CD4-positive, alpha-beta T cell treated with Interleukin-4 for 1 hour (primary cell): ENCODE measurements at regions not wholly inside any gene's neighbourhood (a gene's known extent, or its start where the extent isn't known, plus 50 kb on each side); places are given as distances from the start of the nearest gene placed in this dataset.

ENCODE experiments used
- DNase-seq, 2 donors: peaks; one replicate each; pipeline ENCODE4 v3.0.0-alpha.2; 2020 to 2022

DNA sequence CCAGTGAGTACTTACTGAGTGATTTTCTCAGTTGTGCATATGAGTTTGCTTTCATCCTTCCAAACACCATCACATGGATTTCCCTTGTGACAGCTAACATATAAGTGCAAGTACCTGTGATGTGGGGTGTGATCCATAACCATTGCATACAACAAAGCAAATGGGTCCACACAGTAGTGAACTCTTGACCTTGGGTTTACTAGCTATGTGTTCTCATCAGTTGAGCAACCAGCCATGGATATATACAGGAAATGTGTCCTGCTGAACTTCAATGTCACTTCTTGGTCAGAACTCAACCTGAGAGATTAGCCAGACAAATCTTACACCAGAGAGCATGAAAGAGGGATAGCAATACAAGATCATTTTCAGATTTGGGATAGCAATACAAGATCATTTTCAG, 420.9 kb upstream of the KCNH7 start:
- no peak for DNase-seq

DNA sequence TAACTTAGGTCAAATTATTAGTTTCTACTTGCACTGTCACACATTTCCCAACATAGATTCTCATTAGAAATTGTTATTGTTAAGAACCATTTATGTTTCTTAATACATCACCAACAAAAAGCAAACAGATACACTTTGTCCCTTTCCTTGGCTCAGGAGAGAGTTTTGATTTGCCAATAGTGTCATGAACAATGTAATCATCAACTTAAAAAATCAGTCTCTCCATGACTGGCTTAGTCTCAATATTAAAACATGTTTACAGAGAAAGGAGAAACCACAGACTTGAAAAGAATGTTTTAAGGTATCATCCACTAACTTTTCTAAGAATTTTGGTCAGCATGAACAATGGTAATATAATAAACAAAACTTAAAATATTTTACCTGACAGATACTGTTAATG, 416.5 kb upstream of the KCNH7 start:
- DNase-seq: no peak

DNA sequence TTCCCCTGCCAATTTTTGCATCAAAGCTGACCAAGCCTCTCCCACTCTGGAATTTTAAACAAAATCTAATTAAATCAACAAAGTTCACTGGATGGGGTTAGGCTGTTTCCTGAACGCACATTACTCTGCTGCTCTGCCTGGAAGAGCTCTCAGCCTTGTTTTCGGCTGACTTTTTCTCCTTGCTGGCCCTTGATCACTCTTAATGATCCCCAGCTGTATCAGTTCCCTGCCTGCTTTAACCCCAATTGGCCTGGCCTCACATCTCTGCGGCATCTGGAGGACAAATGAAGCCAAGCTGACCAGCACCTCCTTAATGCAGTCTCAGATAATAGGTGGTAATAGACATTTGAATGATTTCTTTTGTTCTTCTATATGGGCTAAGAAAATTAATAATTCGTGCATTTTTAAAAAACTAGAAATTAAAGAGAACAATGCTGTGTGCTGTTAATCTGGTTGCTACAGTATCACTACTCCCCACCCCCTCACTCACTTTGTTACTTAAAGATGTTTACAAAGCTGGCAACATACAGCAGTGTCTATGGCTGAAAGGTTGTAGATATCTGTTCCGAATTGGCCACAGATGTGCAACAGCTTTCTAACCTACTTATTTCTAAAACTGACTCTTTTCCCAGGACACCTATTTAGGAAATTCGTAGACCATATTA, 415.2 kb upstream of the KCNH7 start:
- DNase-seq: no peak

DNA sequence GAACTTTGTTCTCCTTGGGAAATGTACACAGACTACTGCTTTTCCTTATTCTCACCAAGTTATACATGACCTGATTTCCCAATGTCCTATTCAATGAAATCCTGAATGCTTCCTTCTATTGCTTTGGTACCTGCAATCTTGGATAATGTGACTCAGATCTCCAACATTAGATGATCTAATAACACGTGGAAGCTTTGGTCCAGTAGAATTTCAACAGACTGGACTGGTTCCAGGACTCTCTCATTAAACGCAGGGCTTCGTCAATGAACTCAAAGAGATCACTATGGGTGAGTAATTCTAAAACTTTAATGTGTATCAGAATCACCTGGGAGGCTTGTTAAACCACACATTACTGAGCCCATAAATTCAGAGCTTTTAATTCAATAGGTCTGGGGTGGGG, 413.6 kb upstream of the KCNH7 start:
- no peak for DNase-seq

DNA sequence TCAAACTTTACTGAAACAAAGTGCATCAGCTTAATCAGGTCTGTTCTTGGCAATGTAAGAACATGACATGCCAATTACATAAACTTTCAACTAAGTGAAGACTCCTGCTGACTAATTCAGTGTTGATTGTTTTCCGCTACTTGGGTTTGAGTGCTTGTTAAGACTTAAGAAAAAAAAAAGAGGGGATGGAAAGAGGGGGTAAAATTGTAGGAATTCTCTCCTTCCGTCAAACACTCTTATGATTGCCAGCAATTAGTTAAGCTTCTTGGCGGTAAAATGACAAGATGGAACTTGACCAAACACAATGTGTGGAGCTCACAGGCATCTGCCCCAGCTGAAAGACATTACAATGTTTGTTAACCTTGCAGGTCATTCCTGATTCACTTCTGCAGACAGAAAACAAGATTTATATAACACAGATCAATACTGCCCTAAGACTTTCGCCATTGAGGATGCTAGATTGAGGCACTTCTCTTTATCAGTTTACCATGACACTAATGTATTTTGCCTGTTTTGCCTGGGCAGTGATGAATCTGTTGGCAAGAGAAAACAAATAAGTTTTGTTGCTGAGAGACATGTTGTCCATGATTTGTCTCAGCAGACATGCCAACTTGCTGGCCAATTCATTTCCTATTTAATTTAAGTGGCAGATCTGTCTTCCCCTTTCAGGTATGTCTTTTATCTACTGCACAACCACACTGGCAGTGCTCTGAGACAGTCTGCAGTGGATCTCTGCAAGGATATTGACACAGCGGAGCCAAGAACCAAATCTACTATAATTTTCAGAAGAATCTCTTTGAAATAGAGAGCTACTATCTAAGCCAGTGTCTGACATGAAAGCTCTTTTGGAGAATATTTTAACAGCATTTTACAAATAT, 410.0 kb upstream of the KCNH7 start:
- no peak for DNase-seq

DNA sequence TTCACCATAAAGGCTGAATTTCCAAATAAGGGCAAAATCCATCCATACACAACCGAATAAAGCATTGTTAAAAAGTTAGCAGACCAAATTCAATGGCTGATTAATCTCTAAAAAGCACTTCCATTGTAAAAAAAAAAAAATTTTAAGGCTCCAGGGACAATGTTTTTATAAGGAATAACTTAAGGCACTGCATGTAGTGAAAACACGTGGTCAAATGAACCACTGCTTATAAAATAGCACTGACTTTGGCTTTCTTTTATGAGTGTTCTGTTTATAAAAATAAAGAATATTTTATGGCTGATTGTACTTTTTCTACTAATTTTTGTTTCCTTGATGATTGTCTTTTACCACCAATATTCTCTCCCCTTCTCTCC, 409.3 kb upstream of the KCNH7 start:
- no peak for DNase-seq

DNA sequence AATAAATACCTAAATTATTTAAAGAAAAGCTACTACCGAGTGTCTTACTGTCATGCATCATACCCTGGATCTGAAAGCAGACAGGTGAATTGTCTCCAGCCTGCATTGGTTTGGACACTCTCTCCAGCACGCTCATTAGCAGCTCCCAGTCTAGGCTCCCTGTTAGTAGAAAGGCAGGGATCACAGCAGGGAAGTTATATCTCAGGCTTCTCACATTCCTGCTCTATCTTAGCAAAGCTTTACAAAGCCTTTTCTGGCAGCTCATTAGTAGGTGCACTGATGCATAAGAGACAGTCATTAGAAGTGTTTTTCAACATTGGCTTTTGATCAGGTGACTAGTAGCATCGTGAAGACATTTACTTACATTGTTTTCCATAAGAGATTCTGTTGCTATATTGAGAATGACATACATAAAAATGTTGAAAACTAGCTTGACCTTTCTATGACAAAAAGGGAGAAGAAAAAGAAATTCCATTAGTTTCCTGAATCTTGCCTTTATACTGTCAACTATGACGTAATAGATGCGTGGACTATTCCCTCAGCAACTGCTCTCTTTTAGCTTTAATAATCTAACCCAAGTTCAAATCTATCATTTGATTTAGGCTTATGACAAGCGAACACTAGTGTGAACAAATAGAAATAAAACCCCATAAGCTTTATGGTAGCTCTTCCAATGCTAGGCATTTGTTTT, 408.7 kb upstream of the KCNH7 start:
- no peak for DNase-seq

DNA sequence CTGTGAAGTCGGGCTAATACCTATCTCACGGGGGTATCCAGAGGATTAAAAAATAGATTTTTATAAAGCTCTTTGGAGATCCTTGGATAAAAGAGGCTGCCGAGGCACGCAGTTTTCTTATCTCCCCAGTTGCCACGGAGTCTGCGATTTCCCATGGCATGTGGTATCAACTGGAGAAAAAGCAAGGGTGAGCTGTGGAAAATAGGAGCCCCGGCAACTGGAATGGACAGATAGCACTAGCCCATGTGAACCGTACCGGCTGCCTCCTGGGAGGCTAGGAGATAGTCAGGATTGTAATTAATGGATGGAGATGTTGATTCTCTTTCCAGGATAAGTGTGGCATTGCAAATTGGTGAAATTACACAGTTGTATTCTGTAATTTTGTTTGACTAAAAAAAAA, 407.6 kb upstream of the KCNH7 start:
- DNase-seq: no peak

DNA sequence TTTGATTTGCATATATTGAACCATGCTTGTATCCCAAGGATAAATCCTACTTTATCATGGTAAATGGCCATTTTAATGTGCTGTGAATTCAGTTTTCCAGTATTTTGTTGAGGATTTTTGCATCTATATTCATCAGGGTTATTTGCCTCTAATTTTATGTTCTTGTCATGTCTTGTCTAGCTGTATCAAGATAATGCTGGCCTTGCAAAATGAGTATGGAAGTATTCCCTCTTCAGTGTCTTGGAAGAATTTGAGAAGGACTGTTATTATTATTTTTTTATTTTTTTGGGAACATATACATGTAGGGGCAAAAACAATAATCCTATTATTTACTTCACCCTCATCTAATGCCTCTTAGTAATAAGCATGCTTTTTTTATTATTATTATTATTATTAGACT, 398.0 kb upstream of the KCNH7 start:
- no peak for DNase-seq

DNA sequence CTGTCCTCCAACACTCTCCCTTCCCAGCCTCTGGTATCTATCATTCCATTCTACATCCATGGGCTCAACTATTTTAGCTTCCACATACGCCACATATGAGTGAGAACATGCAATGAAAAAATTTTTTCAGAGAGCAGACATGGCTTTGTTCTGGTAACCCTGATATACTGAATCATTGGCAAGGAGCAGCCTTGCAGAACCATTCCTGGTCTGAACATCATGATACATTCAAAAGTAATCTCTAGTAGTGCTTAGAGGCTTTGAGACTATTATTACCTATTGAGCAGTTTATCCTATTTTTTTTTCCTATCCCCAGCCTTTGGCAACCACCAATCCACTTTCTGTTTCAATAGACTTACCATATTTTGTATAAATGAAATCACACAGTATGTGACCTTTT, 393.1 kb upstream of the KCNH7 start:
- no peak for DNase-seq

DNA sequence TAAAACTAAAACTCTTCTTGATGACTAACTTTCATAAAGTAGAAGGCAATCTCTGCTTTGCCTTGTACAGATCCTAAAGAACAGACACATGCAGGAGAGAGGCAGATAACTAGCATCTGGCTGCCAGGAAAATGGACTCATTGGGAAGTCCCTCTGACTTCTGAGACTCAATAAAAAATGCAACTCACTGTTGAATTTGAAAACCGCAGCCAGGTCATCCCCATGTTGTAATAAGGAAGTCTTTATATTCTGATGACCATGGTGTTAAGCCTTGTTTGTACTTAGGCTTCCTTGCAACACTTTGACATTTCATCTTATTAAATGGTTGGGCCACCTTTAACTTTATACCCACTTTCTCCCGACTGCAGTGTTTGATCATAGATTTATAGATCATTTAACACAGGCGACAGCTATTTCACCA, 375.1 kb upstream of the KCNH7 start:
- no peak for DNase-seq

DNA sequence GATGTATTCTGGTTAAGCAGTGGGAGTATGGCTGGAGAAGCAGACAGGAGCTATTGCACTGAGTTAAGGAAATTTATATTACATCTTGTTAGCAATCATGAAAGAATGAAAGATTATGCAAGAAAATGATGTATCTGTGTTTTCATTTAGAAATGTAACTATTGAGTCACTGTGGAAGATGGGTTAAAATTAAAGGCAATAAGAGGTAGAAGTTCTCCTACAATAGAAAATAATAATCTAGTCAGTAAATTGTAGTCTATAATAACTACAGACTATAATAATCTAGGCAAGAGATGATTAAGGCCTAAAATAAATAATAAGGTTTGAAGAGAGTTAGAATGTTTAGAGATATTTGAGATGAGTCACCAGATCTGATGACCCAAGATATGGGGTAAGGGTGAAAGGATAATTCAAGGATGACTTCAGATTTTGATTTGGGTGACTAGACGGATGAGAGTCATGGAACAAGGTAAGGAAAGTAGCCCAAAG, 371.9 kb upstream of the KCNH7 start:
- no peak for DNase-seq

DNA sequence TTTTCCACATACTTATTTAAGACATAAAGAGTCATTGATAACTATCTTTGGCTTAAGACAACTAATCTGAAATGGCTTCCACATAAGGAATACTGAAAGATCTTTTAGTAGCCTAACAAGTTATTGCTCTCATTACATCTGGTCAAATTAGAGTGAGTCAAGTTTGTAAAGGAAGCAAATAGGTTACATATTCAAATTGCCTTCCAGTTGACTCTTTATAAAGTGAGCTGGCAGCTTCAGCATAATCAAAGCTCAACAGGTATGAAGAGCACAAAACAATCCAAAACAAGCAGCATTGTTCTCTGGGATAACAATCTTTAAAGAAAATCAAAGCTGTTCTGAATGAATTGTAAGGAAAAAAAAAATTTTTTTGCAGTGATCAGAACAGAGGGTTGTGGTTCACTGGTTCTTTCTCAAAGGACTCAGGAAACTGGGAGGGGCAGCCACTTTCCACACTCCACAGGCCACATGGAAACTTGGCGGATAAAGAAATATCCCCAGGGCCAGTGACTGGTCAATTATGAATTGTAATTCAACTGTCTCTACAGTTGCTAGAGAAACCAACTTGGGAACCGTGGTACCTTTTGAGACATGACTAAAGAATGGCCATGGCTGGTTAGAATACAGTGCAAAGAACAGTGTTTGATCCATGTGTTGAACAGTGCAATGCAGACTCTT, 369.3 kb upstream of the KCNH7 start:
- no peak for DNase-seq

DNA sequence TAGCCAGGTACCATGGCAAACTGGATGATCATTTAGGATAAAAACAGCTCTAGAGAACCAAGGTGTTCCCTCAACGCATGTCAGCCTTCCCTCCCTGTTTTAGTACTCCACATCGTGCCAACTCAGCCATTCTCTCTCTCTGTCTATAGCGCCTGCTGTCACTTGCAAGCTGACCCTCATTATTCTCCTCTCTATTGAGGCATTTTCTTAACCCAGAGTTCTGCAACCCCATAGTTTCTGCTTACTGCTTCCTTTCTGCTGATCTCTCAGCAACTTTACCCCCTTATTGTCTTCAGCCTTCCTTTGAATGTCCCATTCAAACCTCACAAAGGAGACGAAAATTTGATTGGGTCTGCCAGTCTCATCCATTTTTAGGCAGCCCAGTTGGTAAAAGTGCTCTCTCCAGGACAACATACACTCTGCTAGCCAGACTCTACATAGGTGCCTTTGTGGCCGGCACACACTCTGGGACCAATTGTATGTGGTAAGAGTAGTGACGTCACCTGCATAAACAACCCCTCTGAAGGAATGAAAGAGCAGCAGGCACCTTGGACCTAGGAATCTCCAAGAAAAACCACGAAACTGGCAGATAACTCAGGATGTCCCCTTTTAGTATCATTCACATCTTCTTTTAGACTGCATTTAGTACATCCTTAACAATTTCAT, 367.2 kb upstream of the KCNH7 start:
- no peak for DNase-seq

DNA sequence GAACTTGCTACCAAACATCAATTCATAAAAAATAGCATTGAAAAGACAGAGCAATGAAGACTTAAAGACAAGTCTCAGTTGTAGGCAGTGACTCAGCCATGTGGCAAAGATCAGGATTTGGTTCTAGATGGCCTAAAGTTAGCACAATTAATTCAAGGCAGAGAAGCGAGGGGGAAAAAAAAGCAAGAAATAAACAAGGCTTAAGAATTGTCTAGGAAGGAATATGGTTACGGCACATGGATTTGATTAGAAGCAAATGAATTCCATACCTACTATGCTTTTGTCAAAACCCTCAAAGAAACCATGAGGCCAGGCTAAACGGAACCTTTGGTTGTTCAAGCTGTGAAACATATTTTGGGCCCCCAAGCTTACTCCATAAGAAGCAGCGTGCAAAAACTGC, 362.2 kb upstream of the KCNH7 start:
- DNase-seq: no peak

DNA sequence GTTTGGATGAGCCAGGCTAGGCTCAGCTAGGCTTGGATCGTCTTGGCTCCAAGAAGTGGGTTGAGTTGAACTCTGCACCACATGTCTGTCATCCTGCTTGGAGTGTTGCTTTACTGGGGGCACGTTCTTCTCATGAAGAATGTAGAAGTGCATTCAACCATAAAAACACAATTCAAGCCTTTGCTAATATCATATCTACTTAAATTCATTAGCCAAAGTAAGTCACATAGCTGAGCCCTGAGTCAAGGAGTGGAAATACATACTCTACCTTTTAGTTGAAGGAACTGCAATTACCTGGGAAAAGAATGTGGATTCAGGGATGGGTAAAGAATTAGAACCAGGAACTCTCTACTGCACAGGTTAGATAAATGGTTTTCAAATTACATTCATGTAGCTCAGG, 360.4 kb upstream of the KCNH7 start:
- no peak for DNase-seq

DNA sequence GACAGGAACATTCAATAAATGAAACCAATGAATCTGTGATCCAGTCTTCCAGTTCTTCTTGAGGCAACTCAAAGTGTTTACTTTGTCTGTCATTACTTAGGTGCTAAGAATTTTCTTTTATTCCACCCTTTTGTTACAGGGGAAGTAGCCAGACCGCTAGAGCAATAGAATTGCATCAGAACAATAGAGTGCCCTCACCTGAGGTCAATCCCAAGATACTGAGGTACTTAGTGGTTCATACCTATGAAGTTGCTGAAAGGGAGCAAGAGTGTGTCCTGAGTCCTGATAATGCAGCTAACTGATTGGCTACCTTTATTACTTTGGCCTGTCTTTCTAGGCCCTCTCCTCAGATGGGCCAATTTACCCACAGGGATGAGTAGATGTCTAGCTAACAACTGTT, 359.4 kb upstream of the KCNH7 start:
- no peak for DNase-seq

DNA sequence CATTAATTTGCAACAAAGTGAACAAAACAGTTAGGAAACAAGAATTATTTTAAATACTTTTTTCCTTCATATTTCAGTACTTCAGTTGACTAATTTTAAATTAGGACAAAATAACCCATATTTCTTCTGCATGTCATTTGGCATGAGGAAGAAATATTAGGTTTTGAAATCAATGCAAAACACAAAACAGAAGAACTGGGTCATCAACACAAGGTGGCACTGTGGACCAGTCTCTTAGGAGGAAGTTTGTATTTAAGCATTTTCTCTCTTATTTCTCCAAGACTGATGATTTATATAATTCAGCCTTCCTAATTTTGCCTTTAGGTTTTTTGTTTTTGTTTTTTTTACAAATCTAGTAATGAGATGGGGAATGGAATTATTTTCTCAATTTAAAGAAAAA, 352.8 kb upstream of the KCNH7 start:
- no peak for DNase-seq

DNA sequence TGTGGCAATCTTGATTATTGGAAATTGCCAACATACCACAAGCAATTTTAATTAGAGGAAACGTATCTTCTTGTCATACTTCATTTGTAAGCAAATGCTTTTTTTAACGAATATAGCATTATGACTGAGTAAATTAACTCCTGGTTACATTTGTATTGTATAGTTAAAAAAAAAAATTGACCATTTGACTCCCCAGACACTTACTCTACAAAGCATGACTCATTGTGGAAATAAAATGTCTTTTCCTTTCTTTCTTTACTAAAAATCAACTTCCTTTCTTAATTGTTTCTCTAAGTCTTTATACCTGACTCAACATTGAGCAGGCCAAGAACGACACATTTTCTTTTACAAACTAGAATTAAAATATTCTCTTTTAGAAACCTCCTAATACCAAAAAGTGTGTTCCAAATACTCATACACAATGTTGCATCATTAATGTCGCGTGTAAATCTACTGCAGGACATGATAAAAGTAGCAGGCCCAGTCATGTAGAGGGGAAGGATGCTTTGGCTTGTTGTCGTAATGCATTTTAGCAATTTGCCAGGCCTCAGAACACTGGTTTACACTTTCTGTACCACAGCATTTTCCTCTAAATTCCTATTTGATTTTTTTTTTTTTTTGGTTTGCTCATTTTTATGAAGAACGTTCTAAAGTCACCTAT, 349.6 kb upstream of the KCNH7 start:
- DNase-seq: no peak

DNA sequence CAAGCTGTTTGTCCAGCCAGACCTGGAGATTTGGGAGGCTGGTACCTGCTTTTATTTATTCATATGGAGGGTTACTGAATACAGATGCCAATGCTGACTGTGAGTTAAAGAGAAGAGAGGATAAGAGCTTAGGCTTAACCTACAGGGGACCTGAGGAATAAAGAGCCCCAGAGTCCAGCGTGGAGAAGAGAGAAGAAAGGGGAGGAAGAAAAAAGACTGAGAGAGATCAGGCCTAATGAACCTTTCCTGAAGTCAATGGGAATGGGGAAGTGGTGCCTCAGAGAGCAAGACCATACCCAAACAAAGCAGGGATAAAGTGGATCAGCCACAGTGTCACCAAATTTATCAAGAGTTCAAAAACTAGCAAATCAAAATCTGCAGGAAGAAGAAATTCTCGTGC, 348.6 kb upstream of the KCNH7 start:
- no peak for DNase-seq

DNA sequence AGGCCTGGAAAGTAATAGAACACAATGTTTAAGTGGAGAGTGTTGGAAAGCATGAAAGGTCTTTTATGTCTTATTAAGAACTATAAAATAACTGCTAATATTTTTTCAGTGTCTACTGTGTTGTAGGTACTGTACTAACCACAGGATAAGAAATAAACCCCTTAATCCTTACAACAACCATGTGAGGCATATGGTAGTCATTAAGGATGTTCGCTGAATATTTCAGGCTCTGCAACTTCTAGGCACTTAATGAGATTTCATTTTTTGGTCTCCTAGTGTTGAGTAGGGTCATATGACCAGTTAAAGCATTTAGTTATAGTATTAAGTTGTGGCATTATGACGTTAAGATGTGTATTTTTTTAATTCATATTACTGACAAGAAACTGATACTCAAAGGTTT, 346.6 kb upstream of the KCNH7 start:
- no peak for DNase-seq

DNA sequence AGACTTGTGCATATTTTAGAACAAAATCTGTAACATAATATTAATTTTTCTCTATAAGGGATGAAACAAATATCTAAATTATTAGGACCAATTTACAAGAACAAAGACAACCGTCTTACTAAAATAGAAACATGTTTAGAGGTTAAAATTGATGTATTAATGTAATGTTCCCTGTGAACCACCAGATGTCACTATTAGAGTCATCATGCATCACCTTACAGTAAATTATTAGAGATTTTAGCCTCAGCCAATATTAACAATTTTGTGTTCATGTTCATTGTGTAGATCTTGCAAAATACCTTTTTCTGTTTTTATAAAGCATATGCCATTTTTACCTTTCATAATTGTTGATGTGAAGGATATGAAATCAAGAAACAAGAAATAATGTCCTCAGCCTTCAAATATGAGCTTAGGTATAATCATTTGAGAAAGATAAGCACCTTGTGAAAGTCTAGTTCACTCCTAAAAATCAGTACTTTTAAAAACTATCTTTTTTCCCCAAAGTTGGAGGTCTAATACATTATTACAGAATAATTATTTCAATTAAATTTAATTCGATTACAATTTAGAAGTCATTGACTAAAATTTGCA, 344.3 kb upstream of the KCNH7 start:
- no peak for DNase-seq
